GM12875 (cell line): ENCODE measurements at regions not wholly inside any gene's neighbourhood (a gene's known extent, or its start where the extent isn't known, plus 50 kb on each side); places are given as distances from the start of the nearest gene placed in this dataset.

Experiments
- H3K4me3 ChIP-seq: one replicate; pipeline ENCODE4 v1.5.1; 2011; ENCODE audit warnings: low read depth, low read length, control low read depth
- CTCF ChIP-seq: IDR thresholded peaks from 2 replicates; pipeline ENCODE4 v1.5.1; 2011; ENCODE audit warnings: low read depth, mild to moderate bottlenecking, control low read depth, inconsistent platforms, low read length, moderate library complexity, borderline replicate concordance; ENCODE audit not compliant: insufficient read depth

GRCh38 chr20:63080811-63081210 lies 74.0 kb upstream of the BHLHE23 start:
- no peak overlapping the region for H3K4me3 ChIP-seq
- no peak for TF ChIP-seq CTCF

DNA sequence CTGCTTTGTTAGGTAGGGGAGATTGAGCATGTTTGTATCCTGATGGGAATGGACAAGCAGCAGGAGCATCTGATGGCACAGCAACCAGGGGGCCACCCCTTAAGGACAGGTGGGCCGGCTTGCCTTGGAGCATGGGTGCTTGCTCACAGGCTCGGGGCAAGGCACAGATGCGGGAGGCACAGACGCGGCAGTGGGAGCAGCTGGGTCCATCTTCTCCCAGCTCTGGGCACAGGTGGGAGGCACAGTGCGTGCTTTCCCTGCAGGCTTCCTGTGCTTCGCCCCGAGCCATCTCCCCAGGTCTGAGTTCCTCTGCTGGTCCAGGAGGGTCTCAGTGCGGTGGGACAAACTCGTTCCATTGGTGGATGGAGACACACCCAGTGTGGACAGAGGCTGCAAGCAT lies 73.6 kb upstream of the BHLHE23 start:
- TF ChIP-seq CTCF = no peak
- no peak overlapping the region for H3K4me3 ChIP-seq

- no peak for TF ChIP-seq CTCF
These were observed 73.2 kb upstream of the BHLHE23 start for GRCh38 chr20:63079971-63080370.

GRCh38 chr20:63077705-63078104 lies 70.9 kb upstream of the BHLHE23 start:
- no peak overlapping the region for H3K4me3 ChIP-seq
- TF ChIP-seq CTCF = no peak

More at GRCh38 chr20:63079971-63080370, 73.2 kb upstream of the BHLHE23 start:
- no peak overlapping the region for H3K4me3 ChIP-seq

DNA sequence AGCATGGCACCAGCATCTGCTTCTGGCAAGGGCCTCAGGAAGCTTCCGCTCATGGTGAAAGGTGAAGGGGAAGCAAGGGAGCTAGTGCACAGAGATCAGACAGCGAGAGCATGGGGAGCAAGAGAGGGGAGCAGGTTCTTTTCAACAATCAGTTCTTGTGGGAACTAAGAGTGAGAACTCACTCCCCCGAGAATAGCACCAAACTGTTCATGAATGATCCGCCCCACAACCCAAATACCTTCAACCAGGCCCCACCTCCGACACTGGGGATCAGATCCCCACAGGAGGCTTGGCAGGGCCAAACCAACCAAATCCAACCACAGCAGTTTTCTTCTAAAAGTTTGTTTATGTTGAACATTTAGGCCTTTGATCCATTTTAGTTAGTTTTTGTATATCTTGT lies 69.7 kb upstream of the BHLHE23 start:
- H3K4me3 ChIP-seq = no peak overlapping the region
- no peak for TF ChIP-seq CTCF

DNA sequence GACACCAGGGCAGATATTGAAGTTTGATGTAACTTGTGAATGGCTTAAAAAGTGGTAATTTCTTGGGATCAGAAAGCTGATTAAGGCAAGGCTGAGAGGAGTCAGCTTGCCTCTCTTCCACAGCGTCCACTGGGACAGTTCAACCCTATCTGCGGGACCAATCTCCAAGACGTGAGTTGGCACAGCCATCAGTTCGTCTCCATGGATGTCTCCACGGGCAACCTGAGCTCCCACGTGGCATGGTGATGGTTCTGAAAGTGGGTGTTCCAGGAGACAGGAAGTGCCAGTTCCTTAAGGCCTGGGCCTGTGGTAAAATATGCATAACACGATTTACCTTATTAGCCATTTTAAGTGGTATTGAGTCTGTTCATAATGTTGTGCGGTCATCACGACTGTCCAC lies 67.9 kb upstream of the BHLHE23 start:
- no peak overlapping the region for H3K4me3 ChIP-seq
- no peak for TF ChIP-seq CTCF

- TF ChIP-seq CTCF = no peak
- H3K4me3 ChIP-seq = no peak overlapping the region
These were observed 67.4 kb upstream of the BHLHE23 start for GRCh38 chr20:63074182-63074581.

DNA sequence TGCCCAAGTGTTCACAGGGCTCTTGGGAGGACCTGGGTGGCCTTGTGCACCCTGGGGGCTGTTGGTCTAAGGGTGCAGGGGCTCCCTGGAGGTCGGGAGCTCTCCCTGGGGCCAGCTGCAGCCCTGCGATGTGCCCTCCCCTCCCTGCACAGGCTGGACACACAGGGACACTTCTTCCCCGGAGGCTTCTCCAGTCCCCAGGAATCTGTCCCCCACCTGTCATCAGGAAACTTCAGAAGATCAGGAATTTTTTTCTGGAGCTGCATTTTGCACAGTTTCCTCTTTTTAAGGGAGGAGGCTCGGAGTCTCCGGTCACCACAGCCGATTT lies 66.9 kb upstream of the BHLHE23 start:
- no peak overlapping the region for H3K4me3 ChIP-seq
- no peak for TF ChIP-seq CTCF
